Germinal center (tissue), 1 donor: ENCODE measurements at regions not wholly inside any gene's neighbourhood (a gene's known extent, or its start where the extent isn't known, plus 50 kb on each side); places are given as distances from the start of the nearest gene placed in this dataset.
"Not testable (repeated sequence)": the region's sequence is repeated elsewhere in the genome, so short reads cannot be mapped to it uniquely, and the experiment has no call there.

ENCODE experiments used
- DNase-seq: peaks from one replicate; pipeline ENCODE4 v3.0.0; 2012; ENCODE audit warnings: mixed read lengths, low spot score

GRCh38 chr3:48101301-48101650 lies 85.1 kb upstream of the MAP4 start:
- DNase-seq, result not testable (repeated sequence)

- DNase-seq, result no peak
Observed at GRCh38 chr3:48092270-48092669, 76.1 kb upstream of the MAP4 start.

DNA sequence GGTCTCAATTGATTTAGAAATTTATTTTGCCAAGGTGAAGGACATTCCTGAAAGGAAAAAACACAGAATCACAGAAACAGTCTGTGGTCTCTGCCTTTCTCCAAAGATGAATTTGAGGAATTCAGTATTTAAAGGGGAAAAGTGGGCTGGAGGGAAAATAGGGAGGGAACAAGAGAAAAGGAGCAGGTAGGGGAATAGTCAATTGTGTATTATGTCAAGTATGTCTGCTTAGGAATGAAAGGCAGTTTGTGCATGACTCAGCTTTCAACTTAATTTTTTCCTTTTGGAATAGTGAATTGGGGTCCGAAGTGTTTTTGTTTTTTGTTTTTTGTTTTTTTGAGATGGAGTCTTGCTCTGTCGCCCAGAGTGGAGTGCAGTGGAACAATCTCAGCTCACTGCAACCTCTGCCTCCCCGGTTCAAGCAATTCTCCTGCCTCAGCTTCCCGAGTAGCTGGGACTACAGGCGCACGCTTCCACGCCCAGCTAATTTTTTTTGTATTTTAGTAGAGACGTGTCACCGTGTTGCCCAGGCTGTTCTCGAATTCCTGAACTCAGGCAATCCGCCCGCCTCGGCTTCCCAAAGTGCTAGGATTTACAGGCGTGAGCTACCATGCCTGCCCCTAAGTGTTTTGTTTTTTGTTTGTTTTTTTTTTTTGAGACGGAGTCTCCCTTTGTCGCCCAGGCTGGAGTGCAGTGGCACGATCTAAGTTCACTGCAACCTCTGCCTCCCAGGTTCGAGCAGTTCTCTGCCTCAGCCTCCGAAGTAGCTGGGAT lies 74.1 kb upstream of the MAP4 start:
- no peak for DNase-seq

GRCh38 chr3:48088749-48089466 lies 72.7 kb upstream of the MAP4 start:
- peak; percentile 96 for DNase-seq

DNA sequence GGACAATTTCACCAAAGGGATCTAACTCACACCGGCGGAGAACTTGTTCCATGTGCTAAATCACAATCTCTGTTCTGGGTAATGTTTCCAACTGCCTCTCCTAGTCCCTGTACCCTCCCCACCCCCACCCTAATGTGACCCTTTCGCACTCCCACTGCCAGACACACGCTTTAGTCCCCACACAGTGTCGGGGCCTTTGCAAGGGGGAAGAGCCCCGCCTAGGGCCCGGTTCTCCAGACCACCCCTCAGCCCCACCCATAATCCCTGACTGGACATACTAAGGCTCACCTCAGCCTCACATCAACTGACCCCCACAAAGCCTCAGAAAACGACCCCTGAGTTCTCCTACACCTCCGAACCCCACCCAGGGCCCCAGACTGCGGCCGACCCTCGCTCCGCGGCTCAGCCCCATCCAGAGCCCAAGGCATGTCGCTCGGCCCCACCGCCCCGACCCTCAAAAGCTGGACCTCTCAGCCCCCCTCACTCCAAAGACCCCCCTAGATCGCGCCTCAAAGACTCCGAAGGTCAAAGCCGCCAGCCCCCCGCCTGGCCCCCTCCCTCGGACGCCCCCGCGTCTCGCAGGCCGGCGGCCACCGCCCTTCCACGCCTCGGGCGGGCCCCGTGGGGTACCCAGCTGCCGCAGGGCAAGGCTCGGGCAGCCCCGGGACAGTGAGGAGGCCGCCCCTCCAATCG lies 72.0 kb upstream of the MAP4 start:
- no peak for DNase-seq

GRCh38 chr3:48086705-48087104 lies 70.5 kb upstream of the MAP4 start:
- no peak for DNase-seq

GRCh38 chr3:48084929-48085328 lies 68.7 kb upstream of the MAP4 start:
- DNase-seq, result no peak

DNA sequence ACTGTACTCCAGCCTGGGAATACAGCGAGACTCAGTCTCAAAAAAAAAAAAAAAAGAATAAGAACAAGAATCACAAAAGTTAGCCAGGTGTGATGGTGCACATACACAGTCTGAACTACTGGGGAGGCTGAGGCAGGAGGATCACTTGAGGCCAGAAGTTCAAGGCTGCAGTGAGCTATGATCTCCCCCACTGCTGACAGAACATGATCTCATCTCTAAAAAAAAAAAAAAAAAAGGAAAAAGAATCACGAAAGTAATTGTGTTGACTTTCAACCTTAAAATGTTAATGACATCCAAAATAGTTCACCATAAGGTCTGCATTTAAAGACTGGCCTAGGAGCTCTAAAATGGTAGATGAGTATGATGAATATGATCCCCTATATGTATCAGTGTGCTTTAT lies 68.0 kb upstream of the MAP4 start:
- no peak for DNase-seq

- no peak for DNase-seq
Observed at GRCh38 chr3:48082580-48083184, 66.5 kb upstream of the MAP4 start.

- no peak for DNase-seq
Observed at GRCh38 chr3:48077815-48078214, 61.6 kb upstream of the MAP4 start.

- no peak for DNase-seq
Observed at GRCh38 chr3:48070030-48070429, 53.8 kb upstream of the MAP4 start.

DNA sequence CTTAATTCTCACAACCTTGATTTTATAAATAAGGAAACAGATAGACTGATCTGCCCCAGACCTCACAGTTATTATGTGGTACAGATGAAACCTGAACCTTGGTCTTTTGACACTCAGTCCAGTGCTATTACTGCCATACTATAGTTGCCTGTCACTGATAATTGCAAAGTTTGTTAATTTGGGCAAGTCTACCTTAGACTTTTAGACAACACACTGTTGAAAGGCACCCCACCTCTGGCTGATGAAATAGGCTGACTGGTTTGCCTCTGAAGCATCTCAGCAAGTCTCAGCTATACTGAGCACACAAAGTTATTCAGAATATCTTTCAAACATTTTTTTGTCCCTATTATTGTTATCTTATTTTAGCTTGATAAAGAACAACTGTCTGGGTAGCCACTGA lies 53.1 kb upstream of the MAP4 start:
- no peak for DNase-seq

DNA sequence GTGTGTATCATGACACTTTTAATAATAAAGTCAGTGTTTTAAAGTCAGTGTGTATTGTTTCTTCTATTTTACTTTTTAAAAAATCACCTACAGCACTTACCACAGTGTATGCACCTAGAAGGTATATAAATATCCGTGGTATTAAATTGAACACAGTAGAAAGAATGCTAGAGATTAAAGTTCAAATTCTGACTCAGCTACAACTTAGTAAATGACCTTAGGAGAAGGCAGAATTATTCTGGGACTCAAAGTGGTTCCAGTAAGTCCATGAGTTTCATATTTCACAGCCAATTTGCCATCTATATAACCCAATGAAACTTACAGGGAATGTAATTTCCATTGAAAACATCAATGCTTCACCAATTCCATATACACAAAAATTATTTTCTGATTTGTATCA lies 52.7 kb upstream of the MAP4 start:
- DNase-seq, result no peak

DNA sequence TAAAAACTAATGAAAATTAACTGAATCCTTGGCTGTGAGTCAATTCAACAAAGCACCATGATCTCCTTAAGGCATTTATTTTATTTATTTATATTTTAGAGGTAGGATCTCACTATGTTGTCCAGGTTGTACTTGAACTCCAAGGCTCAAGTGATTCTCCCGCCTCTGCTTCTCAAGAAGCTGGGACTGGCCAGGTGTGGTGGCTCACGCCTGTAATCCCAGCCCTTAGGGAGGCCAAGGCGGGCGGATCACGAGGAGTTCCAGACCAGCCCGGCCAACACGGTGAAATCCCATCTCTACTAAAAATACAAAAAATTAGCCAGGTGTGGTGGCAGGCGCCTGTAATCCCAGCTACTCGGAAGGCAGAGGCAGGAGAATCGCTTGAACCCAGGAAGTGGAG lies 52.1 kb upstream of the MAP4 start:
- not testable (repeated sequence) for DNase-seq

GRCh38 chr3:48067271-48067670 lies 51.1 kb upstream of the MAP4 start:
- no peak for DNase-seq
